Muscle of back (tissue), 3 donors: ENCODE measurements at regions not wholly inside any gene's neighbourhood (a gene's known extent, or its start where the extent isn't known, plus 50 kb on each side); places are given as distances from the start of the nearest gene placed in this dataset.

Experiments used
- DNase-seq, 3 donors: peaks; one replicate each; pipeline versions ENCODE4 v3.0.0 to v3.0.0-alpha.2; 2013

- no peak for DNase-seq
These were observed 75.6 kb upstream of the BCL11B start for GRCh38 chr14:99347561-99347960.

- no peak for DNase-seq
These were observed 74.6 kb upstream of the BCL11B start for GRCh38 chr14:99346470-99347080.

- DNase-seq, result no peak
These were observed 73.5 kb upstream of the BCL11B start for GRCh38 chr14:99345472-99345871.

GRCh38 chr14:99344051-99344758 is 72.2 kb upstream of the BCL11B start:
- no peak for DNase-seq

DNA sequence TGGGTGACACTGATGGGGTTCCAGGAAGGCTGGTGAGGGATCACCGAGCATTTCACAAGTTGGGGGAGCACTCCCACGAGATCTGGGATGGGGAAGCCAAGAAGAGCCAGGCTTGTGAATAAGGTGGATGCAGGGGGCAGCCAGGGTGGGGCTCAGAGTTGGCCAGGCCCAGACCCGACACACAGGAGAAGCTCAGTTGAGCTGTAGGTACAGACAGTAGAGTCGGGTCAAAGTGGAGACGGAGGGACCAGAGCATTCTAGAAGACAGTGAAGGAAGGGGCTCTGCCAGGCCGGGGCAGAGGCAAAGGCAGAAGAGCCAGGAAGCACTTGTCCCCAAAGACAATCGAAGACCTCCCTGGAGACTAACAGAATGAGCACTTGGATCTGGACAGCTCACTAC is 70.9 kb upstream of the BCL11B start:
- DNase-seq, result no peak

GRCh38 chr14:99342204-99342603 is 70.2 kb upstream of the BCL11B start:
- no peak for DNase-seq

DNA sequence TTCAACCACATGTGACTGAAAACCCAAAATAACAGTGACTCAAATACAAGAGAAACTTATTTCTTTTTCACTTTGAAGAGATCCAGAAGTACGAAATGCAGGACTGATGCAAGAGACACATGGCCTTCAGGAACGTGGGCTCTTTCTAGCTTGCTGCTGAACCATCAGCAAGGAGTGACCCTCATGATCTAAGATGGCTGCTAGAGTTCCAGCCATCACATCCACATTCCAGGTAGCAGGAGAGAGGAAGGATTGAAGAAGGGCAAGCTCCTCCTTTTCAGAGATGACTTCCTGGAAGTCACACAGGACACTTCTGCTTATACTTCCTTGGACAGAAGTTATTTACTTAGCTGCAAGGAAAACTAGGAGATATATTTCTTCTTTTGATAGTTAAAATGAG is 67.6 kb upstream of the BCL11B start:
- DNase-seq, result no peak

DNA sequence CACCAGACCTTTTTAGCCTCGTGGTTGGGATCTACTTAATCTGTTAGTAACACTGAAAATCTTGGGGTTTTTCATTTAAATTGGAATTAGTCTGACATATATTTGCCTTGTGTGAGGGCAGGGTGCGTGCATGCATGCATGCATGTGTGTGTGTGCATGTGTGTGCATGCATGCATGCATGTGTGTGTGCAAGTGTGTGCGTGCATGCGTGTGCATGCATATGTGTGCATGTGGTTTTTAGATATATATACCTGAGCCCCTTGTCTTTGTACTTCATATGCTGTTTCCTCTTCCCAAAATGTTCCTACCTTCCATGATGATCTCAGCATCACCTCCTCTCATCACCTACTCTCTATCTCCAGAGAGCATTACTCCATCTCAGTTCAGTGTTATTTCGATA is 66.3 kb upstream of the BCL11B start:
- no peak for DNase-seq

GRCh38 chr14:99333841-99334635 is 62.0 kb upstream of the BCL11B start:
- DNase-seq, result no peak

DNA sequence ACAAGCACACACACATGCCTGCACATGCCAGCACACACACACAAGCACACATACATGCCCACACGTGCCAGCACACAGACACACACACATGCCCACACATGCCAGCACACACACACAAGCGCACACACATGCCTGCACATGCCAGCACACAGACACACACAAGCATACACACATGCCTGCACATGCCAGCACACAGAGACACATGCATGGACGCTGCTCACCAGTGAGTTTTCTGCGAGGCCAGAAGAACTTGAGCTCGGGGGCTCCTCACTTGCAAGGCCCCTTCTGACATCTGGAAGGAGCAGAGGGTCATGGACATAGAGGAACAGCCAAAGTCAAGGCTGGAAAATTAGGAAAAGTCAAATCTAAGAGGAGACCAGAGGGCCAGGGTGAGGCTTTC is 61.2 kb upstream of the BCL11B start:
- DNase-seq, result no peak

- DNase-seq, result no peak
These were observed 59.8 kb upstream of the BCL11B start for GRCh38 chr14:99331811-99332210.

GRCh38 chr14:99330316-99331240 is 58.6 kb upstream of the BCL11B start:
- no peak for DNase-seq

GRCh38 chr14:99329711-99330315 is 57.8 kb upstream of the BCL11B start:
- DNase-seq, result no peak

- DNase-seq, result no peak
These were observed 55.7 kb upstream of the BCL11B start for GRCh38 chr14:99327458-99328250.

DNA sequence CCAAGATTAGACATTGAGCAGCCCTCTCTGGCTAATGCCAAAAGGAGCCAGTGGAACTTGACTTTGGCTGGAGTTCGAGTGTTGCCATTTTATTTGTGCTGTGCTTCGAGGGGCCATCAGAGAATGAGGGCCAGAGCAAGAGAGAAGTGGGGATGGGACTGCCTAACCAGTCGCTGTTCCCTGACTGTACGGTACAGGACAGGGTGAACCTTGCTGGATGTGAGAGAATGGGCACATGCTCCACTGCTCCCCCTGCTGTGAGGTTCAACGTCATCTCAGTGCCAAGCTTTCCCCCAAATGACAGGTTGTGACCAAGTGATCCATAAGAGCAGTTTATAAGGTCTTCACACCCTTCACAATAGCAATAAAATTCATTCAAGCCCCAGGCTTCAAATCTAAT is 55.1 kb upstream of the BCL11B start:
- no peak for DNase-seq

DNA sequence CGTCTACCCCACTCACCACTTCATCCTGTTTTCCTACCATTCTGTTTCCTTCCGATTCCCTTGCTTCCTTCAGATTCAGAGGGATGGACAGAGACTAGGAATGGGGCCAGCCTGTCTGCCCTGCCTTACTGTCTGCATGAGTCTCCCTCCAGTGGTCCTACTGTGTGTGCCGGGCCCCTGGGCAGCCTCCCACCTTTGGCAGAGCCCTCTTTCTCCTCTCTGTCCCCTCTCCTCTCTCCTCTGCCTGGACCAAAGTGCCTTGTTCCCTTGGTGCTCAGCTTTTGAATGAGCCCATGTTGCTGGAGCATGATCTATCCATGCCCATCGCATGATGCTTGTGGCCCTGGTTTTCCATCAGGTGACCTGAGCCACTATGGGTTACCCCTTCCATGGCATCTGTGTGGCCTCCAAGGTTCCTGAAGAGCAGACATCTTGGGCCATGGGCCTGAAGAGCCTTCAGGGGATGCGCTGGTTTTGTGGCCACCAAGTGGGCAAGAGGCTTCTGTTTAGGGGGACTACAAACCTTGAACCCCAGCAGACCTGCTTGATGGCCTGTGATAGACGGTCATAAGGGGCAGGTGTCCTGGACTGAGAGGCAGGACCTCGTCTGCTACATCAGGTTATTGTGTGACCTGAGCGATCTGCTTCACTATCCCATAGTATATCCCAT is 54.2 kb upstream of the BCL11B start:
- DNase-seq, result no peak

- DNase-seq, result no peak
These were observed 53.6 kb upstream of the BCL11B start for GRCh38 chr14:99325591-99325990.

GRCh38 chr14:99325016-99325415 is 53.0 kb upstream of the BCL11B start:
- no peak for DNase-seq

DNA sequence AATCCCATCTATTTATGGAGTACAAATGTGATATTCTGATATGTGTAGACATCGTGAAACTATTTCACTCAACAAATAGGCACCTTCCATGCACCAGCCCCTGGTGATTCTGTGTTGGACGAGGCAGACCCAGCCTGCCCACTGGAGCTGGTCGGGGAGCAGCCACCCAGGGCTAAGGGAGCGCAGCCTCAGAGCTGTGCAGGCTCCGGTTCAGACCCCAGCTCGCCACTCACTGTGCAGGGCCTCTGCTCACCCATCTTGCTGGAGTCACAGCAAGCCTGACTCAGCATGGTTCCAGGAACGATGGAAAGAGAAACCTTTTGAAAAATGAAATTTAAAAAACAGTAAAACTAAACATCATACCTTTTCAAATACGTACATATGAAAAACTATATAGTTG is 52.3 kb upstream of the BCL11B start:
- DNase-seq, result no peak

GRCh38 chr14:99323603-99324185 is 51.7 kb upstream of the BCL11B start:
- no peak for DNase-seq
